ENCODE measurements at regions not wholly inside any gene's neighbourhood (a gene's known extent, or its start where the extent isn't known, plus 50 kb on each side); places are given as distances from the start of the nearest gene placed in this dataset.
A peak's percentile ranks its signal among the peaks of the same experiment; 100 is the strongest.

GRCh38 chr16:51440131-51440889 is 289.2 kb upstream of the SALL1 start:
- peak in 37 of 56 donors; percentile 12 to 78 (median 41) for DNase-seq

- DNase-seq: peak in 4 of 56 donors; percentile 6 to 18 (median 8)
These were observed 288.2 kb upstream of the SALL1 start for GRCh38 chr16:51439271-51439670.

- no peak for DNase-seq
These were observed 285.7 kb upstream of the SALL1 start for GRCh38 chr16:51436742-51437141.

- no peak for DNase-seq
These were observed 283.6 kb upstream of the SALL1 start for GRCh38 chr16:51434567-51435198.

GRCh38 chr16:51433599-51433998 is 282.5 kb upstream of the SALL1 start:
- DNase-seq: peak in 3 of 56 donors; percentile 2 to 18 (median 8)

GRCh38 chr16:51431517-51432241 is 280.6 kb upstream of the SALL1 start:
- peak in 34 of 56 donors; percentile 4 to 82 (median 32) for DNase-seq

- no peak for DNase-seq
These were observed 279.8 kb upstream of the SALL1 start for GRCh38 chr16:51430716-51431369.

- no peak for DNase-seq
These were observed 278.0 kb upstream of the SALL1 start for GRCh38 chr16:51429041-51429440.

GRCh38 chr16:51427085-51427484 is 276.0 kb upstream of the SALL1 start:
- no peak for DNase-seq

- DNase-seq: no peak
These were observed 275.2 kb upstream of the SALL1 start for GRCh38 chr16:51426276-51426675.

- DNase-seq: no peak
These were observed 269.2 kb upstream of the SALL1 start for GRCh38 chr16:51420247-51420646.

GRCh38 chr16:51419768-51420167 is 268.7 kb upstream of the SALL1 start:
- DNase-seq: no peak

GRCh38 chr16:51418258-51418657 is 267.2 kb upstream of the SALL1 start:
- no peak for DNase-seq

- no peak for DNase-seq
These were observed 265.9 kb upstream of the SALL1 start for GRCh38 chr16:51416926-51417325.

- no peak for DNase-seq
These were observed 259.1 kb upstream of the SALL1 start for GRCh38 chr16:51410125-51410524.

- no peak for DNase-seq
These were observed 258.1 kb upstream of the SALL1 start for GRCh38 chr16:51409001-51409675.

GRCh38 chr16:51408357-51408756 is 257.3 kb upstream of the SALL1 start:
- no peak for DNase-seq

- no peak for DNase-seq
These were observed 256.9 kb upstream of the SALL1 start for GRCh38 chr16:51407921-51408320.

- no peak for DNase-seq
These were observed 256.1 kb upstream of the SALL1 start for GRCh38 chr16:51407199-51407598.

GRCh38 chr16:51405361-51405760 is 254.3 kb upstream of the SALL1 start:
- no peak for DNase-seq

GRCh38 chr16:51404386-51404785 is 253.3 kb upstream of the SALL1 start:
- DNase-seq: no peak

Data from nucleus accumbens (tissue), 56 donors.